ENCODE measurements at regions not wholly inside any gene's neighbourhood (a gene's known extent, or its start where the extent isn't known, plus 50 kb on each side); places are given as distances from the start of the nearest gene placed in this dataset.

- Histone ChIP-seq H3K9me3 (no peaks in the 10 kb centered on the region), H3K36me3 (ENCODE audit: low read depth) (no peaks in the 10 kb centered on the region), H3K4me3 (no peak overlapping the region), H3K4me1 (ENCODE audit: low read depth) (no peaks in the 10 kb centered on the region)
- no peak for ATAC-seq
- TF ChIP-seq CTCF (IDR thresholded peaks at IDR 0.05): no peak
- DNase-seq: no peak
- intact Hi-C loops (cut with DNase I, micrococcal nuclease): no loop called here
Observed at GRCh38 chr22:35197071-35197470, 60.2 kb upstream of the HMGXB4 start.

GRCh38 chr22:35197886-35198285 is 59.4 kb upstream of the HMGXB4 start:
- ATAC-seq (no peak), DNase-seq (no peak)
- Histone ChIP-seq H3K9me3 (no peaks in the 10 kb centered on the region), H3K36me3 (ENCODE audit: low read depth) (no peaks in the 10 kb centered on the region), H3K4me3 (no peak overlapping the region), H3K4me1 (ENCODE audit: low read depth) (no peaks in the 10 kb centered on the region)
- intact Hi-C loops (cut with DNase I, micrococcal nuclease): no loop called here
- TF ChIP-seq CTCF (IDR thresholded peaks at IDR 0.05): no peak

GRCh38 chr22:35198738-35199137 is 58.6 kb upstream of the HMGXB4 start:
- H3K9me3 ChIP-seq: no peaks in the 10 kb centered on the region
- intact Hi-C loops (cut with DNase I, micrococcal nuclease): no loop called here
- DNase-seq (no peak), ATAC-seq (no peak)
- no peaks in the 10 kb centered on the region for H3K4me1 ChIP-seq (ENCODE audit: low read depth)
- H3K4me3 ChIP-seq: no peak overlapping the region
- H3K36me3 ChIP-seq (ENCODE audit: low read depth): no peaks in the 10 kb centered on the region
- no peak for TF ChIP-seq CTCF (IDR thresholded peaks at IDR 0.05)

- no peaks in the 10 kb centered on the region for H3K9me3 ChIP-seq
- intact Hi-C loops (cut with DNase I, micrococcal nuclease): no loop called here
- ATAC-seq: no peak
- H3K4me3 ChIP-seq: no peak overlapping the region
- no peaks in the 10 kb centered on the region for H3K36me3 ChIP-seq (ENCODE audit: low read depth)
- no peak for DNase-seq
- no peak for TF ChIP-seq CTCF (IDR thresholded peaks at IDR 0.05)
- H3K4me1 ChIP-seq (ENCODE audit: low read depth): no peaks in the 10 kb centered on the region
Observed at GRCh38 chr22:35202376-35202775, 54.9 kb upstream of the HMGXB4 start.

GRCh38 chr22:35203583-35203982 is 53.7 kb upstream of the HMGXB4 start:
- DNase-seq (no peak), ATAC-seq (no peak)
- intact Hi-C loops (cut with DNase I, micrococcal nuclease): no loop called here
- Histone ChIP-seq H3K9me3 (no peaks in the 10 kb centered on the region), H3K36me3 (ENCODE audit: low read depth) (no peaks in the 10 kb centered on the region), H3K4me1 (ENCODE audit: low read depth) (no peaks in the 10 kb centered on the region), H3K4me3 (no peak overlapping the region)
- TF ChIP-seq CTCF (IDR thresholded peaks at IDR 0.05): no peak

Measured in mucosa of descending colon (tissue), 3 donors.